SU-DHL-6 (cell line): ENCODE measurements at regions not wholly inside any gene's neighbourhood (a gene's known extent, or its start where the extent isn't known, plus 50 kb on each side); places are given as distances from the start of the nearest gene placed in this dataset.

Source experiments
- CTCF ChIP-seq: fragments of 200-600 bp; sonication (generic); IDR thresholded peaks from one replicate; pipeline ENCODE4 v1.5.1; 2017; ENCODE audit warnings: antibody characterized with exemption, mild to moderate bottlenecking, low read length, moderate library complexity; ENCODE audit not compliant: insufficient read depth, poor library complexity, severe bottlenecking
- EZH2phosphoT487 ChIP-seq: fragments of 200-600 bp; sonication (generic), shearing (Covaris generic); conservative IDR thresholded peaks from 2 replicates; pipeline ENCODE4 v1.6.1; 2018; ENCODE audit warnings: mild to moderate bottlenecking, antibody characterized with exemption, low read length, moderate library complexity, mixed read lengths

DNA sequence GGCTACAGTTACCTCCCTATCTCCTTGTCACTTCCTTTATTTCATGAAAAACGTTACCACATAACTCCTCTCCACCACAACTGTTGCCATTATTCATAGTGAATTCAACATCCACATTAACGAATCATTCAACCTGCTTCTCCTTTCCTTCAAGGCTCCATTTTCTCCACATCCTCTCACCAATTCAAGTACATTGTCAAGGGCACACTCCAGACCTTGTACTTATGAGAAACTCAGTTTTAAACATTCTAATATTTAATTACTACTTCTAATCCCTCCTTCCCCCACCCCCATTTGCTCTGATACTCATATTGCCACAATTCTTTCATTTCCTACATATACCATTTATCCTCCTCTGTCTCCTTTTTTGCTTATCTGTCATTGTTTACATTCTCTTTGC lies 871.2 kb downstream of the TUSC7 start:
- TF ChIP-seq CTCF (no peak), EZH2phosphoT487 (no peak)
